K562 (cell line): ENCODE measurements at regions not wholly inside any gene's neighbourhood (a gene's known extent, or its start where the extent isn't known, plus 50 kb on each side); places are given as distances from the start of the nearest gene placed in this dataset.

Experiments used
- ATAC-seq: fragments of 200-7000 bp; cut with Tn5 transposase; 3 replicates; pipeline ENCODE4 v1.9.1; 2020; ENCODE audit warnings: moderate library complexity
- BruUV-seq: library from RNA; stranded (reverse); fragments of 400-500 nt; replicated peaks from 2 replicates; lab custom pipeline; 2021; lab: Mats Ljungman, UMichigan
- CTCF ChIA-PET: fragments of 300-600 bp; formaldehyde crosslinking; extraction: SDS; loops from one replicate; lab custom pipeline; 2021; ENCODE audit warnings: low intra/inter-chr PET ratio; lab: Yijun Ruan, JAX
- POLR2A ChIA-PET: fragments of 300-600, 350-650 bp; sonication (Branson Sonifier 250); formaldehyde crosslinking; extraction: SDS; loops from one replicate; lab custom pipeline; 2021; ENCODE audit warnings: antibody characterized with exemption, inconsistent platforms; lab: Yijun Ruan, JAX
- DNase-seq, 4 experiments: peaks; one replicate each; pipeline versions ENCODE4 v3.0.0 to v3.0.0-alpha.2; 2011 to 2018; ENCODE audit warnings: low spot score in 3 of 4, mixed read lengths in 3 of 4; ENCODE audit errors: extremely low read depth in 1 of 4
- FAIRE-seq: peaks from 2 replicates; lab custom pipeline; 2011; peaks lifted over from hg19 to GRCh38; lab: Jason Lieb, UNC
- H2AFZ ChIP-seq: 2 replicates; pipeline ENCODE4 v1.6.0; 2011; ENCODE audit warnings: low read depth, low read length, control low read depth, inconsistent platforms
- H3K27ac ChIP-seq: fragments of 200-600 bp; 3 replicates; pipeline ENCODE4 v1.8.0; 2011; ENCODE audit warnings: low read depth, mild to moderate bottlenecking, control low read depth, inconsistent platforms, low read length, moderate library complexity, mixed read lengths; ENCODE audit errors: extremely low read depth
- H3K27me3 ChIP-seq, 2 experiments: fragments of 300-600 bp in 1 of 2; 2 replicates in 1 of 2; 3 replicates in 1 of 2; pipeline versions ENCODE4 v1.6.0 to v1.8.0; 2011; ENCODE audit warnings: inconsistent platforms in 2 of 2, low read length in 2 of 2, mild to moderate bottlenecking in 1 of 2, mixed read lengths in 1 of 2, moderate library complexity in 1 of 2; ENCODE audit not compliant: control insufficient read depth in 2 of 2, insufficient read depth in 2 of 2
- H3K36me3 ChIP-seq: fragments of 300-600 bp; 3 replicates; pipeline ENCODE4 v1.8.0; 2011; ENCODE audit warnings: mild to moderate bottlenecking, low read length, inconsistent platforms; ENCODE audit not compliant: control insufficient read depth, insufficient read depth
- H3K4me1 ChIP-seq, 2 experiments: fragments of 200-600 bp in 1 of 2; replicated peaks in 1 of 2; 2 replicates in 1 of 2; 3 replicates in 1 of 2; pipeline versions ENCODE4 v1.5.1 to v1.8.0; 2011; ENCODE audit warnings: inconsistent platforms in 2 of 2, low read length in 2 of 2, mild to moderate bottlenecking in 1 of 2, mixed read lengths in 1 of 2, moderate library complexity in 1 of 2; ENCODE audit not compliant: control insufficient read depth in 2 of 2, insufficient read depth in 2 of 2
- H3K4me2 ChIP-seq: 2 replicates; pipeline ENCODE4 v1.6.1; 2011; ENCODE audit warnings: low read length, control low read depth, inconsistent platforms, mixed read lengths; ENCODE audit not compliant: insufficient read depth
- H3K4me3 ChIP-seq: fragments of 200-600 bp; sonication (generic), shearing (Covaris generic); 2 replicates; pipeline ENCODE4 v1.5.1; 2016; ENCODE audit warnings: control low read depth, inconsistent platforms
- H3K79me2 ChIP-seq: fragments of 200-600 bp; 3 replicates; pipeline ENCODE4 v1.8.0; 2011; ENCODE audit warnings: low read length, inconsistent platforms; ENCODE audit not compliant: control insufficient read depth, insufficient read depth
- H3K9ac ChIP-seq, 2 experiments: 2 replicates each; pipeline versions ENCODE4 v1.6.0 to v1.6.1; 2011; ENCODE audit warnings: low read depth in 2 of 2, low read length in 2 of 2, control low read depth in 1 of 2, inconsistent platforms in 1 of 2, mild to moderate bottlenecking in 1 of 2, mixed read lengths in 1 of 2; ENCODE audit not compliant: insufficient read depth in 1 of 2
- H3K9me1 ChIP-seq: one replicate; pipeline ENCODE4 v1.6.0; 2011; ENCODE audit warnings: inconsistent platforms, mild to moderate bottlenecking, low read length, moderate library complexity; ENCODE audit not compliant: control insufficient read depth, insufficient read depth
- H3K9me3 ChIP-seq: replicated peaks from 2 replicates; pipeline ENCODE4 v1.5.1; 2011; ENCODE audit warnings: low read depth, low read length, inconsistent platforms; ENCODE audit not compliant: control insufficient read depth, insufficient read depth
- H4K20me1 ChIP-seq: replicated peaks from 2 replicates; pipeline ENCODE4 v1.6.1; 2011; ENCODE audit warnings: low read length, inconsistent platforms, mixed read lengths; ENCODE audit not compliant: control insufficient read depth, insufficient read depth
- BRD4 ChIP-seq: fragments of 200-600 bp; sonication (generic); IDR thresholded peaks from 2 replicates; pipeline ENCODE4 v1.6.1; 2017; ENCODE audit warnings: inconsistent platforms
- CREM ChIP-seq: IDR thresholded peaks from 2 replicates; pipeline ENCODE4 v1.6.1; 2014; ENCODE audit warnings: antibody characterized with exemption, low read depth
- CSDE1 ChIP-seq, 2 experiments: fragments of 450-650 bp; IDR thresholded peaks; 2 replicates each; pipeline ENCODE4 v1.6.1; 2016; ENCODE audit warnings: mild to moderate bottlenecking in 1 of 2
- E2F6 ChIP-seq, 2 experiments: IDR thresholded peaks; 2 replicates each; pipeline ENCODE4 v1.6.1; 2011; ENCODE audit warnings: borderline replicate concordance in 1 of 2, control low read depth in 1 of 2, low read depth in 1 of 2, low read length in 1 of 2, mild to moderate bottlenecking in 1 of 2, mixed read lengths in 1 of 2, moderate library complexity in 1 of 2; ENCODE audit not compliant: insufficient read depth in 1 of 2, insufficient read length in 1 of 2, poor library complexity in 1 of 2, severe bottlenecking in 1 of 2; ENCODE audit errors: extremely low read depth in 1 of 2
- FOXJ2 ChIP-seq: fragments of 200-800 bp; sonication (Bioruptor generic); IDR thresholded peaks from 2 replicates; pipeline ENCODE4 v1.6.1; 2016; ENCODE audit warnings: missing genetic modification characterization, missing compliant biosample characterization
- IRF9 ChIP-seq: fragments of 450-650 bp; IDR thresholded peaks from 2 replicates; pipeline ENCODE4 v1.6.1; 2016; ENCODE audit warnings: missing biosample characterization, missing genetic modification characterization
- MAZ ChIP-seq, 2 experiments: fragments of 450-650 bp in 1 of 2; sonication (generic) in 1 of 2; formaldehyde crosslinking; IDR thresholded peaks in 1 of 2; conservative IDR thresholded peaks in 1 of 2; 2 replicates each; pipeline versions ENCODE4 v1.4.0 to v1.5.0; 2020; ENCODE audit warnings: mild to moderate bottlenecking in 1 of 2, missing genetic modification reagents in 1 of 2
- TCF15 ChIP-seq: fragments of 250-450 bp; sonication (Bioruptor Pico); IDR thresholded peaks from 2 replicates; pipeline ENCODE4 v1.8.0; 2022; ENCODE audit warnings: moderate library complexity, mild to moderate bottlenecking, inconsistent platforms
- ZBTB1 ChIP-seq: sonication (generic); formaldehyde crosslinking; IDR thresholded peaks from 2 replicates; pipeline ENCODE4 v1.8.1; 2023; ENCODE audit warnings: missing genetic modification reagents, low read depth, mild to moderate bottlenecking, borderline replicate concordance
- ZNF174 ChIP-seq: fragments of 250-450 bp; sonication (Bioruptor Pico); IDR thresholded peaks from 2 replicates; pipeline ENCODE4 v1.4.0; 2020; ENCODE audit warnings: mild to moderate bottlenecking
- ZNF197 ChIP-seq: fragments of 200-800 bp; sonication (Bioruptor generic); IDR thresholded peaks from 2 replicates; pipeline ENCODE4 v1.6.1; 2016; ENCODE audit warnings: low read depth, missing genetic modification characterization, missing compliant biosample characterization
- ZNF395 ChIP-seq: fragments of 200-800 bp; sonication (Bioruptor generic); IDR thresholded peaks from 2 replicates; pipeline ENCODE4 v1.6.1; 2017; ENCODE audit warnings: missing genetic modification characterization, missing compliant biosample characterization
- ZNF639 ChIP-seq, 2 experiments: fragments of 200-800 bp in 1 of 2; sonication (Bioruptor generic) in 1 of 2; sonication (generic) in 1 of 2; formaldehyde crosslinking in 1 of 2; IDR thresholded peaks in 1 of 2; conservative IDR thresholded peaks in 1 of 2; 2 replicates each; pipeline versions ENCODE4 v1.5.0 to v1.6.1; 2016 to 2020; ENCODE audit warnings: missing compliant biosample characterization in 1 of 2, missing genetic modification characterization in 1 of 2, missing genetic modification reagents in 1 of 2
- ZNF780A ChIP-seq: fragments of 250-450 bp; sonication (Bioruptor Pico); IDR thresholded peaks from 2 replicates; pipeline ENCODE4 v1.5.0; 2021; ENCODE audit warnings: mild to moderate bottlenecking
- WGBS: fragments of 100-300 bp; shearing (Covaris generic); methylation state at CpG from one replicate; pipeline ENCODE4 v1.1.6; 2016; ENCODE audit warnings: low coverage, mixed read lengths; ENCODE audit not compliant: insufficient coverage; ENCODE audit errors: missing lambda C conversion rate; 5-methylcytosine and 5-hydroxymethylcytosine counted together
- in situ Hi-C: fragments of 300-500 bp; cut with MboI; formaldehyde crosslinking; loops from 4 replicates; pipeline ENCODE4 v1.15.0; 2018; ENCODE audit warnings: inconsistent platforms, mixed read lengths
- intact Hi-C: fragments of 100-400 bp; cut with micrococcal nuclease; formaldehyde crosslinking; loops from 2 replicates; pipeline ENCODE4 v1.14.2; 2022

GRCh38 chr9:118784033-118784432 is 585.2 kb downstream of the BRINP1 start:
- ChIA-PET CTCF (no interaction called here), POLR2A (no interaction called here)
- no peak overlapping the region for H3K27ac ChIP-seq
- no peaks in the 10 kb centered on the region for H3K9me1 ChIP-seq
- no peaks in the 10 kb centered on the region for H3K27me3 ChIP-seq
- no peak for DNase-seq
- no peaks in the 10 kb centered on the region for H3K79me2 ChIP-seq
- H3K4me1 ChIP-seq = no peaks in the 10 kb centered on the region
- H3K4me3 ChIP-seq = no peak overlapping the region
- H2AFZ ChIP-seq = no peak overlapping the region
- in situ Hi-C loops = no loop called here
- H3K9me3 ChIP-seq = no peaks in the 10 kb centered on the region
- no peak for FAIRE-seq
- no peak overlapping the region for H3K4me2 ChIP-seq
- no peak overlapping the region for H3K9ac ChIP-seq
- 6% methylated on average over 3 of the region's 3 CpGs for WGBS
- intact Hi-C loops = no loop called here
- no TSS peak for BruUV-seq
- no peak for ATAC-seq
- TF ChIP-seq ZNF174 (CRISPR knock-in tag) (no peak), ZBTB1 (CRISPR knock-in tag) (no peak), ZNF639 (CRISPR knock-in tag; conservative IDR thresholded peaks at IDR 0.05 in 1 of 2, IDR thresholded peaks at IDR 0.05 in 1 of 2) (no peak), CREM (no peak), E2F6 (IDR thresholded peaks at IDR 0.05; ENCODE audit: borderline replicate concordance in 1 of 2, extremely low read depth in 1 of 2, insufficient read depth in 1 of 2, insufficient read length in 1 of 2, low read depth in 1 of 2, low read length in 1 of 2, poor library complexity in 1 of 2, severe bottlenecking in 1 of 2) (no peak), ZNF197 (no peak), BRD4 (no peak), ZNF395 (CRISPR knock-in tag) (no peak), CSDE1 (IDR thresholded peaks at IDR 0.05) (no peak), FOXJ2 (tag) (no peak), ZNF780A (CRISPR knock-in tag) (no peak), MAZ (CRISPR knock-in tag; conservative IDR thresholded peaks at IDR 0.05 in 1 of 2, IDR thresholded peaks at IDR 0.05 in 1 of 2) (no peak), IRF9 (tag) (no peak), TCF15 (CRISPR knock-in tag) (no peak)
- TF ChIP-seq, all 486 proteins: peak for 0
- no peaks in the 10 kb centered on the region for H3K36me3 ChIP-seq
- H4K20me1 ChIP-seq = no peaks in the 10 kb centered on the region
